DOHH2 (cell line): ENCODE measurements at regions not wholly inside any gene's neighbourhood (a gene's known extent, or its start where the extent isn't known, plus 50 kb on each side); places are given as distances from the start of the nearest gene placed in this dataset.

ENCODE experiments used
- H3F3A ChIP-seq: fragments of 200-600 bp; sonication (generic), shearing (Covaris generic); 2 replicates; pipeline ENCODE4 v1.6.0; 2016; ENCODE audit warnings: antibody characterized with exemption, mild to moderate bottlenecking; ENCODE audit not compliant: control insufficient read depth, insufficient read depth
- H3K27ac ChIP-seq: fragments of 200-600 bp; sonication (generic); 2 replicates; pipeline ENCODE4 v1.5.1; 2014; ENCODE audit warnings: low read depth, mild to moderate bottlenecking, low read length, moderate library complexity
- H3K27me3 ChIP-seq: fragments of 200-600 bp; sonication (generic); 2 replicates; pipeline ENCODE4 v1.6.1; 2014; ENCODE audit warnings: mild to moderate bottlenecking, low read length, mixed read lengths; ENCODE audit not compliant: control insufficient read depth
- H3K36me3 ChIP-seq: fragments of 200-600 bp; sonication (generic); 2 replicates; pipeline ENCODE4 v1.6.1; 2014; ENCODE audit warnings: mild to moderate bottlenecking, low read length, moderate library complexity, mixed read lengths; ENCODE audit not compliant: control insufficient read depth
- H3K4me1 ChIP-seq: fragments of 200-600 bp; sonication (generic); 2 replicates; pipeline ENCODE4 v1.6.1; 2014; ENCODE audit warnings: mild to moderate bottlenecking, low read length, mixed read lengths; ENCODE audit not compliant: control insufficient read depth
- H3K4me2 ChIP-seq: fragments of 200-600 bp; sonication (generic); 2 replicates; pipeline ENCODE4 v1.6.0; 2014; ENCODE audit warnings: mild to moderate bottlenecking, low read length, moderate library complexity
- H3K4me3 ChIP-seq: fragments of 200-600 bp; sonication (generic); 2 replicates; pipeline ENCODE4 v1.5.1; 2014; ENCODE audit warnings: mild to moderate bottlenecking, low read length, mixed read lengths
- H3K79me2 ChIP-seq: fragments of 200-600 bp; sonication (generic); 2 replicates; pipeline ENCODE4 v1.6.1; 2014; ENCODE audit warnings: mild to moderate bottlenecking, low read length, mixed read lengths; ENCODE audit not compliant: control insufficient read depth
- H3K9me2 ChIP-seq: fragments of 200-600 bp; sonication (generic); replicated peaks from 2 replicates; pipeline ENCODE4 v1.6.1; 2014; ENCODE audit warnings: mild to moderate bottlenecking, low read length, mixed read lengths; ENCODE audit not compliant: control insufficient read depth
- H3K9me3 ChIP-seq: fragments of 200-600 bp; sonication (generic); 2 replicates; pipeline ENCODE4 v1.6.1; 2014; ENCODE audit warnings: antibody characterized with exemption, low read length, mixed read lengths; ENCODE audit not compliant: control insufficient read depth, insufficient read depth
- H4K20me1 ChIP-seq: fragments of 200-600 bp; sonication (generic); 2 replicates; pipeline ENCODE4 v1.6.0; 2014; ENCODE audit warnings: low read depth, mild to moderate bottlenecking, antibody characterized with exemption, low read length, moderate library complexity; ENCODE audit not compliant: control insufficient read depth, insufficient read depth
- CTCF ChIP-seq: fragments of 200-600 bp; sonication (generic); IDR thresholded peaks from one replicate; pipeline ENCODE4 v1.5.1; 2014; ENCODE audit warnings: antibody characterized with exemption, mild to moderate bottlenecking, low read depth, low read length; ENCODE audit not compliant: poor library complexity, severe bottlenecking
- EZH2phosphoT487 ChIP-seq: fragments of 200-600 bp; sonication (generic); IDR thresholded peaks from 2 replicates; pipeline ENCODE4 v1.6.1; 2017; ENCODE audit warnings: borderline replicate concordance, mild to moderate bottlenecking, antibody characterized with exemption, low read length, moderate library complexity, mixed read lengths

- no peaks in the 10 kb centered on the region for H3K79me2 ChIP-seq
Observed at GRCh38 chr2:180312542-180312941, 305.4 kb upstream of the CWC22 start.

GRCh38 chr2:180307096-180307495 lies 300.0 kb upstream of the CWC22 start:
- no peaks in the 10 kb centered on the region for H3K9me2 ChIP-seq
- H3K27me3 ChIP-seq: no peaks in the 10 kb centered on the region
- H3K27ac ChIP-seq: no peak overlapping the region
- H3K4me3 ChIP-seq: no peak overlapping the region
- no peaks in the 10 kb centered on the region for H3K9me3 ChIP-seq
- H4K20me1 ChIP-seq: no peaks in the 10 kb centered on the region
- H3K4me2 ChIP-seq: no peak overlapping the region
- H3K4me1 ChIP-seq: no peaks in the 10 kb centered on the region
- TF ChIP-seq EZH2phosphoT487: no peak
- H3K79me2 ChIP-seq: no peaks in the 10 kb centered on the region
- no peaks in the 10 kb centered on the region for H3K36me3 ChIP-seq
- no peaks in the 10 kb centered on the region for H3F3A ChIP-seq

More at GRCh38 chr2:180312542-180312941, 305.4 kb upstream of the CWC22 start:
- Histone ChIP-seq H3K4me1 (no peaks in the 10 kb centered on the region), H3K27me3 (no peaks in the 10 kb centered on the region), H3K9me3 (no peaks in the 10 kb centered on the region), H3K4me3 (no peak overlapping the region), H3F3A (no peaks in the 10 kb centered on the region), H3K36me3 (no peaks in the 10 kb centered on the region), H3K9me2 (no peaks in the 10 kb centered on the region), H3K27ac (no peak overlapping the region), H4K20me1 (no peaks in the 10 kb centered on the region), H3K4me2 (no peak overlapping the region)
- no peak for TF ChIP-seq CTCF
- TF ChIP-seq EZH2phosphoT487: no peak

DNA sequence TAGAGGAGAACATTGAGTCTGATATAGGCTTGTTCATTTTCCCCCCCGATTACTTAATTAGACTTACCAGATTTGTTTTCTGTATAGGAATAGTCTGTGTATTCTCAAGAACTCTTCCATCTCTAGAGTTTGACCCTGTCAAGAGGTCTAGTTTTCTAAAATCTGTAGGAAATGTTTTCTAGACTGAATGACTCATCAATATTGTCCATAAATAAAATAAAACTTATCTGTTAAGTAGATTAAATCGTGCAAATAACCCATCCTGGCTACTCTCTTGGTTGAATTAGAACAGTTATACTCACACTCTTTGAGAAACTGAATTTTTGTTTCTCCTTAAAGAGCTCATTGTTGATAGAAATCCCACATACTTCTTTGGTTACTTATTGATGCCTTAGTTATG lies 299.2 kb upstream of the CWC22 start:
- no peak for TF ChIP-seq CTCF
- TF ChIP-seq EZH2phosphoT487: no peak
- Histone ChIP-seq H3K4me1 (no peaks in the 10 kb centered on the region), H4K20me1 (no peaks in the 10 kb centered on the region), H3K4me3 (no peak overlapping the region), H3K4me2 (no peak overlapping the region), H3K9me2 (no peaks in the 10 kb centered on the region), H3K27me3 (no peaks in the 10 kb centered on the region), H3K27ac (no peak overlapping the region), H3K36me3 (no peaks in the 10 kb centered on the region), H3K9me3 (no peaks in the 10 kb centered on the region), H3K79me2 (no peaks in the 10 kb centered on the region), H3F3A (no peaks in the 10 kb centered on the region)

DNA sequence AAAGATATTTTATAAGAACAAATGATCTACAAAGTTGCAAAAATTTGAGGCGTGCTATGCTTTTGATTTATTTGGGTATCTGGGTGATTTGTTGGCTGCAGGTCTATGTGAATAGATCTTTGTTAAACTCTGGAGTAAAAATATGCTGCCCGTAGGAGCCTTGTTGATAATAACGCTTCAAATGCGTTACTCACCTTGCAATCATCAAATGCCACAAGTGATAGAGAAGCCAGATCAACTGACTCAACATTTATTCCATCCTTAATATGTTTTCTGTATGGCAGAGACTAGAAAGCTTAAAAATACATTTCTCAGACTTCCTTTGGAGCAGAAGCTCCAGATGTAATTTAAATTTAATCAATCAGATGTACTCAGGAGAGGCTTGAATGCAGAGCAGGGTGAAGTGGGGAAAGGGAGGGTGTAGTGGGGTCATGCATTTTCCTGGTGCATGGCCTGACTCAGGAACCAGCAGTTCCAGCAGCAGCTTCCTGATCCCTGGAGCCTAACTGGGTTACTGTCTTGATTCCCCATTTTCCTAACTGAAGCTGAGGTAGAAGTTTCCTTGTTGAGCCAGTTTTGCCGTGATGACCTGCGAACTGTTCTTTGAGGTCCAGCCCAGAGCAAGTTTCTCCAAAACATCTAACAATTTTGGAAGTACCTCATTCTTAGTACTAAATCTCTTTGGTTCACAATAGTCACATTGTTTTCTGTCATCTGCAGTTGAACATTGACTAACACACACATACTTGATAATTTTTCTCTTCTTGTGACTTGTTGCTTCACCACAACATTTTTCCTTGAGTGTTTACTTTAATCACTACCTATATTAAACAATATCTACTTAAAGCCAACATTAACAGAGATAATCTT lies 284.7 kb upstream of the CWC22 start:
- Histone ChIP-seq H4K20me1 (no peaks in the 10 kb centered on the region), H3K9me3 (no peaks in the 10 kb centered on the region), H3K9me2 (no peaks in the 10 kb centered on the region), H3F3A (no peaks in the 10 kb centered on the region), H3K4me1 (no peaks in the 10 kb centered on the region), H3K27ac (no peak overlapping the region), H3K4me3 (no peak overlapping the region), H3K4me2 (no peak overlapping the region), H3K27me3 (no peaks in the 10 kb centered on the region), H3K36me3 (no peaks in the 10 kb centered on the region), H3K79me2 (no peaks in the 10 kb centered on the region)
- no peak for TF ChIP-seq EZH2phosphoT487
- TF ChIP-seq CTCF: no peak
